ENCODE measurements at regions not wholly inside any gene's neighbourhood (a gene's known extent, or its start where the extent isn't known, plus 50 kb on each side); places are given as distances from the start of the nearest gene placed in this dataset.

DNA sequence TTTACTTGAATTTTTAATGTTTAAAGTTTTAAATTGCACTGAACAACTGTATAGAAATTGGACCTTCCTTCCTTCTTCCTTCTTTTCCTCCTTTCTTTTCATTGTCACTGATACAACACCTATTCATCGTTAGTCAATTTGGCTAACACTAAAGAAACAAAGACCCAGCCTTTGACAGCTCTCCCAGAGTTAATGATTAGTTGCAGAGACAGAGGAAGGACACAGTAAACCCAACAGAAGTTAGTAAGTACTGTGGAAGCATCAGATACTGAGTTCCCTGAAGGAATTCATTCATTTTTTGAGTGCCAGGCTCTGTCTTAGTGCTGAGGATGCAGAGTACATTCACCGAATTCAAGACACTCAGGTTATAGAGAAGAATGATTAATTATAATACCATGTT, 77.9 kb upstream of the RAB27B start:
- no peak for TF ChIP-seq CTCF (conservative IDR thresholded peaks at IDR 0.05)
- TF ChIP-seq ZFX (IDR thresholded peaks at IDR 0.05): no peak
